Keratinocyte (primary cell): ENCODE measurements at regions not wholly inside any gene's neighbourhood (a gene's known extent, or its start where the extent isn't known, plus 50 kb on each side); places are given as distances from the start of the nearest gene placed in this dataset.

Experiments
- CTCF ChIP-seq, 3 experiments: IDR thresholded peaks in 1 of 3; conservative IDR thresholded peaks in 1 of 3; optimal IDR thresholded peaks in 1 of 3; 2 replicates in 2 of 3; 3 replicates in 1 of 3; pipeline versions ENCODE3 to v1.5.1; 2011; ENCODE audit warnings: low read length in 3 of 3, mild to moderate bottlenecking in 3 of 3, moderate library complexity in 2 of 3, control low read depth in 1 of 3, inconsistent platforms in 1 of 3; ENCODE audit not compliant: insufficient read depth in 2 of 3; ENCODE audit errors: extremely low read depth in 1 of 3
- EZH2 ChIP-seq: IDR thresholded peaks from one replicate; pipeline ENCODE4 v1.6.1; 2012; ENCODE audit warnings: inconsistent platforms, mild to moderate bottlenecking, low read length, moderate library complexity

- no peak for TF ChIP-seq CTCF (optimal IDR thresholded peaks at IDR 0.05 in 1 of 3, IDR thresholded peaks at IDR 0.05 in 1 of 3, conservative IDR thresholded peaks at IDR 0.05 in 1 of 3; ENCODE audit: extremely low read depth in 1 of 3, insufficient read depth in 2 of 3, low read length in 3 of 3)
- no peak for TF ChIP-seq EZH2
Observed at GRCh38 chr18:11251891-11252270, 102.5 kb upstream of the PIEZO2 start.
